SK-N-SH (cell line): ENCODE measurements at regions not wholly inside any gene's neighbourhood (a gene's known extent, or its start where the extent isn't known, plus 50 kb on each side); places are given as distances from the start of the nearest gene placed in this dataset.
A peak's percentile ranks its signal among the peaks of the same experiment; 100 is the strongest.

Experiments
- CTCF ChIA-PET: fragments of 300-600, 350-600 bp; formaldehyde crosslinking; extraction: SDS; loops from one replicate; lab custom pipeline; 2021; lab: Yijun Ruan, JAX
- POLR2A ChIA-PET: fragments of 350-600 bp; sonication (Branson Sonifier 250); formaldehyde crosslinking; extraction: SDS; loops from one replicate; lab custom pipeline; 2020; ENCODE audit warnings: antibody characterized with exemption, inconsistent platforms; lab: Yijun Ruan, JAX
- DNase-seq: peaks from one replicate; pipeline ENCODE4 v3.0.0; 2012
- H2AFZ ChIP-seq: fragments of 200-600 bp; sonication (generic); 2 replicates; pipeline ENCODE4 v1.8.1; 2016; ENCODE audit warnings: antibody characterized with exemption, mild to moderate bottlenecking, low read depth
- H3F3A ChIP-seq: fragments of 200-600 bp; sonication (generic); replicated peaks from 2 replicates; pipeline ENCODE3; 2016; ENCODE audit warnings: antibody characterized with exemption, mild to moderate bottlenecking; ENCODE audit not compliant: insufficient read depth
- H3K27ac ChIP-seq, 2 experiments: fragments of 200-500 bp in 1 of 2; fragments of 200-600 bp in 1 of 2; sonication (Bioruptor generic) in 1 of 2; sonication (generic), shearing (Covaris generic) in 1 of 2; 2 replicates each; pipeline versions ENCODE4 v1.5.1 to v1.6.1; 2014 to 2016; ENCODE audit warnings: low read depth in 2 of 2, inconsistent platforms in 1 of 2, low read length in 1 of 2, mild to moderate bottlenecking in 1 of 2, mixed read lengths in 1 of 2
- H3K27me3 ChIP-seq: fragments of 200-600 bp; sonication (generic), shearing (Covaris generic); 2 replicates; pipeline ENCODE4 v1.6.1; 2016; ENCODE audit warnings: mixed run types; ENCODE audit not compliant: insufficient read depth
- H3K36me3 ChIP-seq, 2 experiments: fragments of 200-500 bp in 1 of 2; fragments of 200-600 bp in 1 of 2; sonication (Bioruptor generic) in 1 of 2; sonication (generic) in 1 of 2; replicated peaks in 1 of 2; 2 replicates each; pipeline versions ENCODE3 to v1.5.1; 2014 to 2016; ENCODE audit warnings: low read length in 1 of 2, mild to moderate bottlenecking in 1 of 2; ENCODE audit not compliant: insufficient read depth in 2 of 2, control insufficient read depth in 1 of 2
- H3K4me1 ChIP-seq, 2 experiments: fragments of 200-500 bp in 1 of 2; fragments of 200-600 bp in 1 of 2; sonication (Bioruptor generic) in 1 of 2; sonication (generic), shearing (Covaris generic) in 1 of 2; 2 replicates each; pipeline versions ENCODE4 v1.5.1 to v1.6.1; 2014 to 2016; ENCODE audit warnings: low read depth in 1 of 2, low read length in 1 of 2, mixed run types in 1 of 2; ENCODE audit not compliant: insufficient read depth in 2 of 2, control insufficient read depth in 1 of 2
- H3K4me2 ChIP-seq: fragments of 200-600 bp; sonication (generic), shearing (Covaris generic); 2 replicates; pipeline ENCODE4 v1.6.1; 2017; ENCODE audit warnings: mixed run types
- H3K4me3 ChIP-seq, 2 experiments: fragments of 200-500 bp in 1 of 2; fragments of 200-600 bp in 1 of 2; sonication (Bioruptor generic) in 1 of 2; sonication (generic), shearing (Covaris generic) in 1 of 2; 2 replicates each; pipeline versions ENCODE4 v1.5.1 to v1.8.1; 2014 to 2016; ENCODE audit warnings: low read depth in 2 of 2, inconsistent platforms in 1 of 2, low read length in 1 of 2, mild to moderate bottlenecking in 1 of 2, mixed read lengths in 1 of 2, moderate library complexity in 1 of 2
- H3K79me2 ChIP-seq: fragments of 200-600 bp; sonication (generic); 2 replicates; pipeline ENCODE4 v1.8.1; 2017; ENCODE audit warnings: mild to moderate bottlenecking; ENCODE audit not compliant: insufficient read depth
- H3K9ac ChIP-seq: fragments of 200-600 bp; sonication (generic); 2 replicates; pipeline ENCODE4 v1.6.1; 2017; ENCODE audit warnings: mixed run types
- H3K9me2 ChIP-seq: fragments of 200-600 bp; sonication (generic); 2 replicates; pipeline ENCODE4 v1.6.1; 2017; ENCODE audit warnings: mixed run types
- H3K9me3 ChIP-seq: fragments of 200-600 bp; sonication (generic); 2 replicates; pipeline ENCODE4 v1.6.1; 2017; ENCODE audit warnings: mixed run types, mild to moderate bottlenecking, moderate library complexity
- H4K20me1 ChIP-seq: fragments of 200-600 bp; sonication (generic); 2 replicates; pipeline ENCODE4 v1.6.1; 2017; ENCODE audit warnings: mild to moderate bottlenecking, mixed run types; ENCODE audit not compliant: insufficient read depth
- CHD2 ChIP-seq: fragments of 150-350 bp; IDR thresholded peaks from 2 replicates; pipeline ENCODE4 v1.6.1; 2018; ENCODE audit warnings: low read length; ENCODE audit not compliant: partially characterized antibody
- ELF1 ChIP-seq: IDR thresholded peaks from 2 replicates; pipeline ENCODE4 v1.4.0; 2012
- EZH2phosphoT487 ChIP-seq: fragments of 200-600 bp; sonication (generic); IDR thresholded peaks from 2 replicates; pipeline ENCODE4 v1.6.1; 2017; ENCODE audit warnings: low read depth, mixed run types, mild to moderate bottlenecking, antibody characterized with exemption, moderate library complexity, borderline replicate concordance
- FOSL2 ChIP-seq: IDR thresholded peaks from 2 replicates; pipeline ENCODE4 v1.4.0; 2012; ENCODE audit warnings: low read depth, mild to moderate bottlenecking, moderate library complexity, borderline replicate concordance
- GABPA ChIP-seq: IDR thresholded peaks from 2 replicates; pipeline ENCODE4 v1.4.0; 2012; ENCODE audit warnings: low read depth, mild to moderate bottlenecking
- JUND ChIP-seq: IDR thresholded peaks from 2 replicates; pipeline ENCODE4 v1.4.0; 2012
- MXI1 ChIP-seq: IDR thresholded peaks from 2 replicates; pipeline ENCODE4 v1.6.1; 2012; ENCODE audit warnings: mild to moderate bottlenecking, low read depth, low read length, improper control_type of control experiment
- NFIC ChIP-seq: IDR thresholded peaks from 2 replicates; pipeline ENCODE4 v1.4.0; 2012; ENCODE audit warnings: borderline replicate concordance
- POLR2AphosphoS5 ChIP-seq: IDR thresholded peaks from 2 replicates; pipeline ENCODE4 v1.6.1; 2012; ENCODE audit warnings: low read depth, low read length
- RCOR1 ChIP-seq: fragments of 150-350 bp; IDR thresholded peaks from 2 replicates; pipeline ENCODE4 v1.6.1; 2017; ENCODE audit warnings: antibody characterized with exemption, low read length
- RFX5 ChIP-seq: IDR thresholded peaks from 2 replicates; pipeline ENCODE4 v1.6.1; 2012; ENCODE audit warnings: mild to moderate bottlenecking, improper control_type of control experiment, low read length
- SIN3A ChIP-seq: IDR thresholded peaks from 2 replicates; pipeline ENCODE4 v1.6.1; 2012; ENCODE audit warnings: low read depth, mild to moderate bottlenecking, low read length, moderate library complexity, borderline replicate concordance
- SMC3 ChIP-seq: IDR thresholded peaks from 2 replicates; pipeline ENCODE4 v1.6.1; 2012; ENCODE audit warnings: low read depth, low read length, improper control_type of control experiment
- YY1 ChIP-seq: IDR thresholded peaks from 2 replicates; pipeline ENCODE4 v1.4.0; 2012; ENCODE audit warnings: low read depth, mild to moderate bottlenecking
- WGBS: methylation state at CpG from one replicate; pipeline ENCODE4 v1.1.6; 2017; ENCODE audit warnings: low lambda C conversion rate; 5-methylcytosine and 5-hydroxymethylcytosine counted together
- TF ChIP-seq, protein P1 (sequence below): IDR thresholded peaks from 2 replicates; pipeline ENCODE4 v1.4.0; 2012; ENCODE audit warnings: low read depth, borderline replicate concordance
- TF ChIP-seq, protein P2 (sequence below): fragments of 200-600 bp; sonication (generic); IDR thresholded peaks from 2 replicates; pipeline ENCODE4 v1.6.1; 2017; ENCODE audit warnings: antibody characterized with exemption, mild to moderate bottlenecking, moderate library complexity
- TF ChIP-seq, protein P3 (sequence below): IDR thresholded peaks from 2 replicates; pipeline ENCODE4 v1.4.0; 2012; ENCODE audit warnings: low read depth
- TF ChIP-seq, protein P4 (sequence below): IDR thresholded peaks from 2 replicates; pipeline ENCODE4; 2012
- TF ChIP-seq, protein P5 (sequence below): IDR thresholded peaks from 2 replicates; pipeline ENCODE4 v1.6.1; 2012; ENCODE audit warnings: mild to moderate bottlenecking, low read depth, low read length, moderate library complexity

DNA sequence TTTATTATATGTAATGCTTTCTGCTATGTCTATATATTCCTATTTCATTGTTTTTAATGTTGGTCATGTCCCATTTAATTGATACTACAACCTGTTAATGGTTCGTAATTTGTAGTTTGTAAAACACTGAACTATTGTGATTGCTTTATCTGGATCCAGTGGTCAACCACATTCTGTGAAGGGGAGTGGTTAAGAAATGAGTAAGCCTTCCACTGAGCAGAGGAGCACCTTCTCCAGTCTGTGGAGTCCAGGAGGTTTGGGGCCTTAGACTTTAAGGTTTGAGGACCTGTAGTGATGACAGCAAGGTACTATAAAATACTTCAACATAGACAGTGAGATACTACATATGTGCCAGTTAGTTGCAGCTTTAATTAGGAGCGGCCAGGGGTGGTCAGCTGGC is 67.7 kb upstream of the RAD23B start:
- Histone ChIP-seq H3K27ac (peak overlapping the region in 1 of 2 experiments; percentile 7; a peak in 2 of 4 replicates), H3K4me1 (peaks cover 0 to 13% of the 10 kb centered on the region in 2 experiments; a peak in 1 of 4 replicates), H3K79me2 (no peaks in the 10 kb centered on the region), H3K9me3 (no peaks in the 10 kb centered on the region), H3K27me3 (no peaks in the 10 kb centered on the region), H3K36me3 (no peaks in the 10 kb centered on the region), H2AFZ (no peak overlapping the region), H3K9me2 (no peaks in the 10 kb centered on the region), H4K20me1 (no peaks in the 10 kb centered on the region), H3K9ac (no peak overlapping the region), H3K4me2 (0 out of 2 replicates have a peak overlapping the region, but pooled peaks have one; percentile 3), H3F3A (peaks cover 6% of the 10 kb centered on the region), H3K4me3 (no peak overlapping the region)
- TF ChIP-seq, protein P1, sequence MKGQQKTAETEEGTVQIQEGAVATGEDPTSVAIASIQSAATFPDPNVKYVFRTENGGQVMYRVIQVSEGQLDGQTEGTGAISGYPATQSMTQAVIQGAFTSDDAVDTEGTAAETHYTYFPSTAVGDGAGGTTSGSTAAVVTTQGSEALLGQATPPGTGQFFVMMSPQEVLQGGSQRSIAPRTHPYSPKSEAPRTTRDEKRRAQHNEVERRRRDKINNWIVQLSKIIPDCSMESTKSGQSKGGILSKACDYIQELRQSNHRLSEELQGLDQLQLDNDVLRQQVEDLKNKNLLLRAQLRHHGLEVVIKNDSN = no peak
- TF ChIP-seq, protein P2, sequence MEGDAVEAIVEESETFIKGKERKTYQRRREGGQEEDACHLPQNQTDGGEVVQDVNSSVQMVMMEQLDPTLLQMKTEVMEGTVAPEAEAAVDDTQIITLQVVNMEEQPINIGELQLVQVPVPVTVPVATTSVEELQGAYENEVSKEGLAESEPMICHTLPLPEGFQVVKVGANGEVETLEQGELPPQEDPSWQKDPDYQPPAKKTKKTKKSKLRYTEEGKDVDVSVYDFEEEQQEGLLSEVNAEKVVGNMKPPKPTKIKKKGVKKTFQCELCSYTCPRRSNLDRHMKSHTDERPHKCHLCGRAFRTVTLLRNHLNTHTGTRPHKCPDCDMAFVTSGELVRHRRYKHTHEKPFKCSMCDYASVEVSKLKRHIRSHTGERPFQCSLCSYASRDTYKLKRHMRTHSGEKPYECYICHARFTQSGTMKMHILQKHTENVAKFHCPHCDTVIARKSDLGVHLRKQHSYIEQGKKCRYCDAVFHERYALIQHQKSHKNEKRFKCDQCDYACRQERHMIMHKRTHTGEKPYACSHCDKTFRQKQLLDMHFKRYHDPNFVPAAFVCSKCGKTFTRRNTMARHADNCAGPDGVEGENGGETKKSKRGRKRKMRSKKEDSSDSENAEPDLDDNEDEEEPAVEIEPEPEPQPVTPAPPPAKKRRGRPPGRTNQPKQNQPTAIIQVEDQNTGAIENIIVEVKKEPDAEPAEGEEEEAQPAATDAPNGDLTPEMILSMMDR = no peak
- no peak for TF ChIP-seq ELF1
- no peak for TF ChIP-seq SMC3
- no peak for TF ChIP-seq GABPA
- TF ChIP-seq MXI1 = no peak
- TF ChIP-seq CHD2 = no peak
- TF ChIP-seq, protein P3, sequence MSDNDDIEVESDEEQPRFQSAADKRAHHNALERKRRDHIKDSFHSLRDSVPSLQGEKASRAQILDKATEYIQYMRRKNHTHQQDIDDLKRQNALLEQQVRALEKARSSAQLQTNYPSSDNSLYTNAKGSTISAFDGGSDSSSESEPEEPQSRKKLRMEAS = no peak
- TF ChIP-seq, protein P4, sequence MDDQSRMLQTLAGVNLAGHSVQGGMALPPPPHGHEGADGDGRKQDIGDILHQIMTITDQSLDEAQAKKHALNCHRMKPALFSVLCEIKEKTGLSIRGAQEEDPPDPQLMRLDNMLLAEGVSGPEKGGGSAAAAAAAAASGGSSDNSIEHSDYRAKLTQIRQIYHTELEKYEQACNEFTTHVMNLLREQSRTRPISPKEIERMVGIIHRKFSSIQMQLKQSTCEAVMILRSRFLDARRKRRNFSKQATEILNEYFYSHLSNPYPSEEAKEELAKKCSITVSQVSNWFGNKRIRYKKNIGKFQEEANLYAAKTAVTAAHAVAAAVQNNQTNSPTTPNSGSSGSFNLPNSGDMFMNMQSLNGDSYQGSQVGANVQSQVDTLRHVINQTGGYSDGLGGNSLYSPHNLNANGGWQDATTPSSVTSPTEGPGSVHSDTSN = no peak
- no peak for TF ChIP-seq RCOR1
- TF ChIP-seq NFIC = no peak
- WGBS = 90% methylated on average over 2 of the region's 2 CpGs
- DNase-seq = no peak
- ChIA-PET POLR2A (no interaction called here), CTCF (no interaction called here)

DNA sequence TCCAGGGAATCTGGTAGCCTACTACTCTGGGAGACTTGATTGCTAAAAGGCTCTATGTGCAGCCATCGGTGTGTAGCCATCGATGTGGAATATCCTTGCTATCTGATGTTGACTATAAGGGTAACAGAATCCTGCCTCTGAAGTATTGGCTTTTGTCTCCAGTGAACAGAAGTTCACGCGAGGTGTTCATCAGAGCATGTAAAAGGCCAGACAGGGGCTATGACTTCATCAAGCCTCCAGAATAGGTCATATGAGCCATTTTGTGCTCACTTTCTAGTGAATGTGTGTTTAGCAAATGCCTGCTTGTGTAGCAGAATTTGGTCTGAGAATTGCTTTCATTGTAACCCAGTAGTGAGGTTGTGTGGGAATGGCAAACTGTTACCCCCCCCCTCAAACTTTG is 66.8 kb upstream of the RAD23B start:
- Histone ChIP-seq H4K20me1 (no peaks in the 10 kb centered on the region), H3F3A (peaks cover 6% of the 10 kb centered on the region), H3K4me3 (no peak overlapping the region), H3K9ac (no peak overlapping the region), H3K79me2 (no peaks in the 10 kb centered on the region), H3K4me1 (peaks cover 0 to 13% of the 10 kb centered on the region in 2 experiments; a peak in 1 of 4 replicates), H2AFZ (no peak overlapping the region), H3K27me3 (no peaks in the 10 kb centered on the region), H3K27ac (no peak overlapping the region), H3K36me3 (no peaks in the 10 kb centered on the region), H3K9me3 (no peaks in the 10 kb centered on the region), H3K4me2 (no peak overlapping the region), H3K9me2 (no peaks in the 10 kb centered on the region)
- POLR2A ChIA-PET = no interaction called here
- no peak for DNase-seq
- 100% methylated on average over 4 of the region's 4 CpGs for WGBS
- CTCF ChIA-PET = no interaction called here
- TF ChIP-seq, protein P2 = no peak
- TF ChIP-seq NFIC (no peak), GABPA (no peak), POLR2AphosphoS5 (no peak), YY1 (no peak), ELF1 (no peak), EZH2phosphoT487 (no peak), JUND (no peak), RFX5 (no peak), SIN3A (no peak), FOSL2 (no peak), SMC3 (no peak)
- TF ChIP-seq, protein P5, sequence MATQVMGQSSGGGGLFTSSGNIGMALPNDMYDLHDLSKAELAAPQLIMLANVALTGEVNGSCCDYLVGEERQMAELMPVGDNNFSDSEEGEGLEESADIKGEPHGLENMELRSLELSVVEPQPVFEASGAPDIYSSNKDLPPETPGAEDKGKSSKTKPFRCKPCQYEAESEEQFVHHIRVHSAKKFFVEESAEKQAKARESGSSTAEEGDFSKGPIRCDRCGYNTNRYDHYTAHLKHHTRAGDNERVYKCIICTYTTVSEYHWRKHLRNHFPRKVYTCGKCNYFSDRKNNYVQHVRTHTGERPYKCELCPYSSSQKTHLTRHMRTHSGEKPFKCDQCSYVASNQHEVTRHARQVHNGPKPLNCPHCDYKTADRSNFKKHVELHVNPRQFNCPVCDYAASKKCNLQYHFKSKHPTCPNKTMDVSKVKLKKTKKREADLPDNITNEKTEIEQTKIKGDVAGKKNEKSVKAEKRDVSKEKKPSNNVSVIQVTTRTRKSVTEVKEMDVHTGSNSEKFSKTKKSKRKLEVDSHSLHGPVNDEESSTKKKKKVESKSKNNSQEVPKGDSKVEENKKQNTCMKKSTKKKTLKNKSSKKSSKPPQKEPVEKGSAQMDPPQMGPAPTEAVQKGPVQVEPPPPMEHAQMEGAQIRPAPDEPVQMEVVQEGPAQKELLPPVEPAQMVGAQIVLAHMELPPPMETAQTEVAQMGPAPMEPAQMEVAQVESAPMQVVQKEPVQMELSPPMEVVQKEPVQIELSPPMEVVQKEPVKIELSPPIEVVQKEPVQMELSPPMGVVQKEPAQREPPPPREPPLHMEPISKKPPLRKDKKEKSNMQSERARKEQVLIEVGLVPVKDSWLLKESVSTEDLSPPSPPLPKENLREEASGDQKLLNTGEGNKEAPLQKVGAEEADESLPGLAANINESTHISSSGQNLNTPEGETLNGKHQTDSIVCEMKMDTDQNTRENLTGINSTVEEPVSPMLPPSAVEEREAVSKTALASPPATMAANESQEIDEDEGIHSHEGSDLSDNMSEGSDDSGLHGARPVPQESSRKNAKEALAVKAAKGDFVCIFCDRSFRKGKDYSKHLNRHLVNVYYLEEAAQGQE = no peak
